NCI-H526 (cell line): ENCODE measurements at regions not wholly inside any gene's neighbourhood (a gene's known extent, or its start where the extent isn't known, plus 50 kb on each side); places are given as distances from the start of the nearest gene placed in this dataset.

ENCODE experiments used
- DNase-seq, 2 experiments: peaks; one replicate each; lab custom pipeline; 2025; lab: John Stamatoyannopoulos, UW

GRCh38 chr11:91756829-91757480 is 467.7 kb upstream of the FAT3 start:
- DNase-seq = no peak

GRCh38 chr11:91755951-91756707 is 468.5 kb upstream of the FAT3 start:
- no peak for DNase-seq

GRCh38 chr11:91755526-91755925 is 469.1 kb upstream of the FAT3 start:
- no peak for DNase-seq

- DNase-seq = no peak
Measured at GRCh38 chr11:91749251-91749650, 475.4 kb upstream of the FAT3 start.

GRCh38 chr11:91742155-91742554 is 482.5 kb upstream of the FAT3 start:
- no peak for DNase-seq

- DNase-seq = no peak
Measured at GRCh38 chr11:91731051-91731450, 493.6 kb upstream of the FAT3 start.

GRCh38 chr11:91730620-91731019 is 494.0 kb upstream of the FAT3 start:
- DNase-seq = no peak

- no peak for DNase-seq
Measured at GRCh38 chr11:91730057-91730456, 494.6 kb upstream of the FAT3 start.

- no peak for DNase-seq
Measured at GRCh38 chr11:91717169-91717568, 507.4 kb upstream of the FAT3 start.

GRCh38 chr11:91707652-91708482 is 516.8 kb upstream of the FAT3 start:
- no peak for DNase-seq

GRCh38 chr11:91703042-91703441 is 521.6 kb upstream of the FAT3 start:
- DNase-seq = peak; percentile 67 to 78

GRCh38 chr11:91700854-91701253 is 523.8 kb upstream of the FAT3 start:
- peak; percentile 30 to 60 for DNase-seq

- DNase-seq = peak in 1 of 2 experiments; percentile 14
Measured at GRCh38 chr11:91698845-91699244, 525.8 kb upstream of the FAT3 start.

GRCh38 chr11:91694331-91694730 is 530.3 kb upstream of the FAT3 start:
- no peak for DNase-seq

GRCh38 chr11:91691872-91692271 is 532.7 kb upstream of the FAT3 start:
- DNase-seq = no peak

GRCh38 chr11:91688672-91689071 is 535.9 kb upstream of the FAT3 start:
- no peak for DNase-seq

- peak; percentile 28 to 53 for DNase-seq
Measured at GRCh38 chr11:91686700-91687099, 537.9 kb upstream of the FAT3 start.

- DNase-seq = no peak
Measured at GRCh38 chr11:91686281-91686680, 538.3 kb upstream of the FAT3 start.

- no peak for DNase-seq
Measured at GRCh38 chr11:91673705-91674104, 550.9 kb upstream of the FAT3 start.

- DNase-seq = peak in 1 of 2 experiments; percentile 43
Measured at GRCh38 chr11:91664521-91664920, 560.1 kb upstream of the FAT3 start.

GRCh38 chr11:91660036-91660435 is 564.6 kb upstream of the FAT3 start:
- DNase-seq = no peak

- no peak for DNase-seq
Measured at GRCh38 chr11:91654686-91655085, 569.9 kb upstream of the FAT3 start.
